LHCN-M2 (cell line): ENCODE measurements at regions not wholly inside any gene's neighbourhood (a gene's known extent, or its start where the extent isn't known, plus 50 kb on each side); places are given as distances from the start of the nearest gene placed in this dataset.

Source experiments
- DNase-seq: peaks from one replicate; pipeline ENCODE4 v3.0.0-alpha.2; 2012; ENCODE audit warnings: low read depth

DNA sequence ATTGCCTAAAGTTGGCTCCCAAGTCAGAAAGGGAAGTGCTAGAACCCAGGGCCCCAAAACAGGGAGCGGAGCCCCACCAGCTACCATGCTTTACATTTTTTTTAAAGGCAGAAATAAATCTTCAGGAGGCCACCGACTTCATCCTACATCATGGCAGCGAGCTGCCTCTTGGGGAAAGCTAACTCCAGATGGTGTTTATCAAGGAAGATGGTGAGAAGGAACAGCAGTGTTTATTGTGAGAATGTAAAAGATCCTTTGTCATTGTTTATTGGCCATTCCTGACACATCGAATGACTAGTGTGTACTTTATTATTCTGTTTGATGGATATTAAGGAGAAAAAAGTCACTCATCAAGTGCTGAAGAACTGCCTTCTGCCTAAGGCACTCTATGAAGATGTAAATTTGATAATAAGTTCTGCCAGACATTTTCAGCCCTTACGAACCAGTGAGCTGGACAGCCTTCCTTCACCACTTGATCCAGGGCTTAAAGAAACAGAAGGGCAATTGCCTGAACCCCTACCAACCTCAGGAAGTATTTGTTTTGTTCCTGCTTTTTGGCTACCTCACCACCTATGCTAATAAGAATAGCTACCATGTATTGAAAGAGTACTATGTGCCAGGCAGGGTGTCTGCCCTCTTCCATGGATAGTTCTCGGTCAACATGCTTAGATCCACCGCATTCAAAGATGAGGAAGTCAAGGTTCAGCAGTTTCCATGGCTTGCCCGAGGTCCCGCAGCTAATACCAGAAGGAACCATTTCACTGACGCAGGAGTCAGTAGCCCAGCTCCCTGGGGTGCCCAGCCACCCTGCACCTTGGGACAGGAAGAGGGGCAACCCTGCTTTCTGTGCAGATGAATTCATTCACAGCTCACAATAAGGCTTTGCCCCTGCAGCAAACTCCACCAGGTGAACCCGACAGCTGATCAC, 194.7 kb upstream of the RREB1 start:
- DNase-seq: no peak

- peak; percentile 29 for DNase-seq
These were observed 192.5 kb upstream of the RREB1 start for GRCh38 chr6:6915219-6915618.

GRCh38 chr6:6915813-6916547, 191.8 kb upstream of the RREB1 start:
- DNase-seq: peak; percentile 45

- no peak for DNase-seq
These were observed 191.2 kb upstream of the RREB1 start for GRCh38 chr6:6916598-6916997.

DNA sequence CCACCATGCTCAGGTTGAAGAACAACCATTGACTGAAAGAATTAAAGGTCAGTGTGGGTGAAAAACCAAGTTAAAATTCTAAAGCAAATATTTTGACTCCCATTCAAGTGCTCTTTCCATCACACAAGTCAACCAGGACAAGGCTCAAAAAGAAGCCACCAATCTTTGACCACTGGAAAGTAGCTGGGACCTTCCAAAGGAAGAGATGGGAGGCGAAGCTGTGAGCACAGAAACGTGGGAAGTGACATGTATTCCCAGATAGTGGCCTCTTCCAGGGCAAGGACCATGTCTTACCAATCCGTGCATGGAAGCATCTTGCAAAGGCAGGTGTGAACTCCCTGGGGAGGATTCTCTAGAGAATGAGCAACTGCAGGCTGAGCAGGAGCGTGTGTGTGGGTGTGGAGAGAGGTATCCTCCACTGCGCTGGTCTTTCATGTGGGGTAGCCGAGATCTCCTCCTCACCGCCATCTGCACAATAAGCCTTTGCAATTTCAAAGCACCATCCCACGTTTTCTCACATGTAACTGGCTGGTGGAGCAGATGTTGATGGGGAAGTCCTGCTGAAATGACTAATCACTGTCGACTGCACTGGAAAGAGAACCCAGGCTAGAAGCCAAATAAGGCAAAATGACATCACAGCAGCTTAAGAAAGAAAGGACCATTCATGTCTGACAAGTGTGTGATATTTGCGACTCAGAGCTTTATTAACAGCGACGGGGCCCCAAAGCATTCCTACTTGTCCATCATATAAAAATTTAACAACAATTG, 189.4 kb upstream of the RREB1 start:
- peak; percentile 63 for DNase-seq

DNA sequence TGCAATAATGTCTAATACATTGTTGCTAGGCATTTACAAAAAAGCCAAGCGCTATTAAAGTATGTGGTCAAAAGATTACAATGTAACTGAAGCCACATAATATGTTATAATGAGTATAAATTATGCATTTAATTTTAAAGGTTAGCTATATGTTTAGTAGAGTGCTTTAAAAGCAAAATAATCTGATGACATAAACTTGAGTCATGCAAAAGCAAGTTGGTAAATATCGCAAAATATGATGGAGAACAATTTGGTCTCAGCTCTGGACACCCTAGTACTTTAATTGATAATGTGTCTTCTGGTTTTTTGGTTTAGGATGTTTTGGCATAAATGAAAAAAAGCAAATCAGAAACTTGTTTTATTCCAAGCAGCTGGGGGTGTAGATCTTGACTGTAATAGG, 188.6 kb upstream of the RREB1 start:
- DNase-seq: no peak

- DNase-seq: no peak
These were observed 187.4 kb upstream of the RREB1 start for GRCh38 chr6:6920114-6920986.

DNA sequence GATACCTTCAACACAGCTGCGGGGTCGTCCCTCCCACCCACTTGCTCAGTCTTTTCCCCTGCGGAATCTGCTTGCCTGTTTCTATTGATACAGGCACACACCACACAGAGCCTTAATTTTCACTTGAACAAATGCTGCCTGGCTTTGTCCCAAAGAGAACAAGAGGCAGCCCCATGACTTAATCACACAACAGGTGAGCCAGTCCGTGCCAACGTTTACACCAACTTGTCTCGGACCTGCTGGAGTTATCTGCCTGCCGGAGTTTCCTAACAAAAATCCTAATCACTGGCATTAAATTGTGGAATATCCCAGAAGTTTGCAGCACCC, 186.8 kb upstream of the RREB1 start:
- DNase-seq: no peak

- DNase-seq: no peak
These were observed 185.6 kb upstream of the RREB1 start for GRCh38 chr6:6922166-6922565.

- no peak for DNase-seq
These were observed 184.2 kb upstream of the RREB1 start for GRCh38 chr6:6923605-6924004.

- DNase-seq: no peak
These were observed 183.1 kb upstream of the RREB1 start for GRCh38 chr6:6924708-6925107.

DNA sequence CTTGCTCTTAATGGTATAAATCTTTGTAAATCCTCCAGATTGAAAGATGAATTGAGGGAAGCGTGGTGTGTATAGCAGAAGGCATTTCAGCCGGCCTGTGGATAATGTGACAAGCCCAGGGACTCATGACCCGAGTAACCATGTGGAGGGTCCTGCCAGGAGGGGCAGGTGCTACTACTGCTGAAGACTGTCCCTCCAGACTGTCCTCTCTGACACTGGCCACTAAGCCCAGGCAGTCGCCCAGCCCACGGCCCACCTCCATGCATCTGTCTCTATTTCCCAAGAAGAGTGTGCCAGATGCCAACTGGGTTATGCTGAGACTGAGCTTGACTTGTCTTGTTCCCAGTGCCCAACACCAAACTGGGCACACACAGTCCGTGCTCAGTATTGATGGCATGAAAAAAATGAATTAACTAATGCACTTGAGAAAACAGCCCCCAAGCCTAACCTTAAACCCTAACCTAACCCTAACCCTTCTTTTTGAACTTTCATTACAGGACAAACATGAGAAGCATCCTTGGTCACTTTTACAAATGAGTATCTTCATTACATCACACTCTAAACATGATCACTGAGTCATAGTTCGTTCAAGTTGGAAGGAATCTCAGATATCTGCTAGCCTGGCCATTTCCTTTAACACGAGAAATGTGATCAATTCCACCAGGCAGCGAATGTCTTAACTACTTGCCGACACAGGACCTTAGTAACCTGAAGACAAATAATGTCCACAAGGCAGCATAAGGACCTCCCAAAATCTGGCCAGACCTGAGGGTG, 182.2 kb upstream of the RREB1 start:
- DNase-seq: no peak

DNA sequence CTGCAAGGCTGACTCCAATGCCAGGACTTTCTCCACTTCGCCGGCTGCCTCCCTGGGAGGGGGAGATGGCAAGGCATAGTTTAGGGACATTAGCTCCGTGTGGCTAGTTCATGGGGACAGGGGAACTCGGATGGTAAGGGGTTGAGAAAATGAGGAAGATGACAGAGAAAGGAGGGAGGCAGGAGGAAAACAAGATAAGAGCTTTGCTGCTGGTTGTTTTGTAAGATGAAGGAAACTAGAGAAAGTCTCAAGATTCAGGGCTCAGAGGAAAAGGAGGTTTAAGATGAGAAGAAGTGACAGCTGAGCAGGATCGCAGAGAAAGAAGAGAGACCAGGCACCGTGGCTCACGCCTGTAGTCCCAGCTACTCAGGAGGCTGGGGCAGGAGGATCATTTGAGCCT, 180.9 kb upstream of the RREB1 start:
- no peak for DNase-seq

DNA sequence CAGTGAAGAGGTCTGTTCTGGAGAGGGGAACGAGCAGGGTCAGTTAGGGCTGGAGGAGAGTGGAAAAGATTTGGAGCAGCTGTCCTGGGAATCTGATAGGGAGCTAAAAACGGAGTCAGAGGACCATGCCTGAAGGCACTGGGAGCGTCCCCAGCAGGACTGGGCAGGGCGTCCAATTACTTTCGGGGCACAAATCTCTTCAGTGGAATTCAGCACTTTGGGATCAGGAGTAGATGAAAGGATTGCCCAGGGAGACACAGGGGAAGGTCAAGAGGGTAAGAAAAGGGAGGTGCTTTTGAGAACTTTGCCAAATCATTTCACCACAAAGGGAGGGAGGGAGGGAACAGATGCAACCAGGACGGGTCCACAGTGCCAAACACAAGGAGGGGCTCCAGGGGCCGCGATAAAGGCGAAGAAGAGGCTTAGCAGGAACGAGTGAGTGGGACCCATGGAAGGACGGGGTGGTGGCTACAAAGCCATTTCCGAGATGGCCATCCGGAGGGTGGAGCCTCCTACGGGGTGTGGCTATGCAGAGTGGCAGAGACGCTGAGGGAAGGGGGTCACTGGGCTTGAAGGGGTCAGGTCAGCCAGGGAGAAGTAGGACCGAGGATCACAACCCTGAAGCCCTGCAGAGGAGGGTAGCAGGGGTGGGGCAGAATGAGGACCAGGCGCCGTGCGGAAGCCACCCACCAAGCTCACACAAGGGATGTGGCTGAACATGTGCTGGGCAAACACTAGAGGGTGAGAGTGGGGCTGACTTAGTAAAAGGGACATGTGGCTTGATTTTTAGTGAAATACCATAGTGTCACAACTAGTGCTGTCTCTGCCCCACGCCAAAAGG, 180.0 kb upstream of the RREB1 start:
- peak; percentile 58 for DNase-seq

DNA sequence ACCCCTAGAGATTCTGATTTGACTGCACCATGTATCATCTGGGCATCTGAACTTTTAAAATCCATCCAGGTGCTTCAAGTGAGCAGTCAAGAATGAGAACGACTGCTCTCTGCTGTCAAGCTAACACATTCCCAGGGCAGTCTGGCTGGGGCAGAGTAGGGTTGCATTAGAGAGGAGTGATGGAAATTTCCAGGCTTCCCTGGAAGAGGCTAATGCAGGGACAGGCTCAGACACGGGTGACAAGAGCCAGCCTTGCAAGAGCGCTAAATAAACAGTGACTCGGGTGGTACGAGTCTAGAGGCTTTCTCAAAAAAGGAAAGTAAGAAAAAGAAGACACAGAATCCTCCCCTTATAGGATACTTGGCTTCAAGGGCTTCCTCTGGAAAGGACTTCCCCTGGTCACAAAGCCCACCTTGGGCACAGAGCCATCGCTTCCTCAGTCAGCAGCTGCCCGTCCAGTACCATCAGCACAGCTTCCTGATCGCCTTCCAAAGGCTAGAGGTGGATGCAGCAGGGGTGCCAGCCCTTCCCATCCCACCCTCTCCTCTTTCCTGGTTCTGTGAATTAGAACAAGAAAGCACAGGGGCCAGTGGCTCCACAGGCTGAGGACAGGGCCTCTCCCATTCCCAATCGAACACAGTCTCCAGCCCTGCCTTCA, 177.4 kb upstream of the RREB1 start:
- DNase-seq: no peak

DNA sequence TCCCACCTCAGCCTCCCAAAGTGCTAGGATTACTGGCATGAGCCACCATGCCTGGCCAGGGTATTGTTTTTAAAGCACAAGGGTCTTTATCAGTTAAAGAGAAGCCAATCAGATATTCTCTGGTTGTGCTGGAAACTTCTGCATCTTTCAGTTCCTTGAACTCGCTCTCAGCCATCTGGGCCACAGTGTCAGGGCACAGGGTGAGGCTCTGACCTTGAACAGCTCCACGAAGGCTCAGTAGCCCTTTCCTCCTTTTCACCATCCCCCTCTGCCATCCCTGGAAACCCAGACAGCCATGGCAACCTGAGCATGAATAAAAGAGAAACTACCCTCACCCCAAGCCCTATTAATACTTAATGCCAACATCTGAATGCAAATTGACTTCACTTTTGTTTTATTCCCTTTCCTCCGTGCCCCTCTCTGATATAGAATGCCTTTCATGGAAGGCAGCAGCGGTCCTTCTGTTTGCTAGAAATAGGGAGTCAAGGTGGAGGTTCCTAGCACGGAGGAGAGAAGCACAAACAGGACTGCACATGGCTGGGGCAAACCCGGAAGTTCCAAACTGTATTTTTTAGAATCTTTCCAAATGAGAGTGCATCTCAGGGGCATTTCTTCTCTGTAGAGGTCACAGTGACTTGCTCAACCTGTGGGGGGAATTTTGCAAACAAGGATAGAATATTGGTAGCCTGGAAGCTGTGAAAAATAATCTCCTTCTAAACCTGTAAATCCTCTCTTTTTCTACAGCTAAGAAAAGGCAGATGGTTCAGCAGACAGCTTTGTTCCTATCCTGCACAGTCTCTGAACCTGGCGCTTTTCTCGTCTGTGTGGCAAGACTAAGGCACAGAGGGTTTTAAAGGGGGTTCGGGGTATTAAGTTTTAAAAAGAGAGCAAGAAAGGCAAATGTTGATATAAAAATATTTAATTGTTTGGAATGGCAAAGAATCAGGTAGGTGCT, 176.4 kb upstream of the RREB1 start:
- no peak for DNase-seq

GRCh38 chr6:6932341-6932740, 175.4 kb upstream of the RREB1 start:
- DNase-seq: no peak

DNA sequence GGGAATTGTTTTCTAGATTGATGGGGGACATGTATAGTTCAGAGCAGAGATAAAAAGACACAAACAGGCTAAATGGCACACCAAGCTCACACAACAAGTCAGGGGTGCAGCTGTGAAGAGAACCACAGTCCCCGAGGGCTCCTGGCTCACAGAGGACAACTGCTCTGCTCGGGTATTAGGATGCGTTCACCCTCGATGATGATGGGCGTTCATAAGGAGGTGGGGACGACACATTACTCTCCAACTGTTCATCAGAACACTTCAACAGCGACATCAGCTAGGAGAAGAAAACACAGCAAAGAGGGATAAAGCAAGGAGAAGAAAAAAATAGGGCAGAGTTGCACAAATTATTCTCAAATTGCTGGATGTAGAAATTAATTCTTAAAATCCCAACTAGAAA, 174.8 kb upstream of the RREB1 start:
- DNase-seq: no peak
